Glutamatergic neuron (in vitro differentiated cells): ENCODE measurements at regions not wholly inside any gene's neighbourhood (a gene's known extent, or its start where the extent isn't known, plus 50 kb on each side); places are given as distances from the start of the nearest gene placed in this dataset.

ENCODE experiments used
- DNase-seq: peaks from one replicate; pipeline ENCODE4 v3.0.0; 2022
- H3K27ac Mint-ChIP-seq: one replicate; pipeline ENCODE4 v1.8.0; 2020; ENCODE audit warnings: mild to moderate bottlenecking, mixed read lengths, inconsistent platforms; ENCODE audit not compliant: unreplicated experiment
- H3K27me3 Mint-ChIP-seq: one replicate; pipeline ENCODE4 v1.8.0; 2020; ENCODE audit warnings: mild to moderate bottlenecking, moderate library complexity, mixed read lengths, inconsistent platforms; ENCODE audit not compliant: unreplicated experiment
- H3K36me3 Mint-ChIP-seq: one replicate; pipeline ENCODE4 v1.8.0; 2020; ENCODE audit warnings: mild to moderate bottlenecking, mixed read lengths, inconsistent platforms; ENCODE audit not compliant: unreplicated experiment
- H3K4me1 Mint-ChIP-seq: one replicate; pipeline ENCODE4 v1.8.0; 2020; ENCODE audit warnings: mild to moderate bottlenecking, low read depth, mixed read lengths, inconsistent platforms; ENCODE audit not compliant: unreplicated experiment
- H3K4me3 Mint-ChIP-seq: one replicate; pipeline ENCODE4 v1.8.0; 2020; ENCODE audit warnings: mild to moderate bottlenecking, mixed read lengths, inconsistent platforms; ENCODE audit not compliant: unreplicated experiment
- H3K9me3 Mint-ChIP-seq: one replicate; pipeline ENCODE4 v1.8.0; 2020; ENCODE audit warnings: mild to moderate bottlenecking, moderate library complexity, mixed read lengths, inconsistent platforms; ENCODE audit not compliant: unreplicated experiment
- TF ChIP-seq, protein P1 (sequence below): fragments of 200-600 bp; sonication (generic); IDR thresholded peaks from one replicate; pipeline ENCODE4 v1.5.0; 2021; ENCODE audit not compliant: partially characterized antibody, unreplicated experiment

DNA sequence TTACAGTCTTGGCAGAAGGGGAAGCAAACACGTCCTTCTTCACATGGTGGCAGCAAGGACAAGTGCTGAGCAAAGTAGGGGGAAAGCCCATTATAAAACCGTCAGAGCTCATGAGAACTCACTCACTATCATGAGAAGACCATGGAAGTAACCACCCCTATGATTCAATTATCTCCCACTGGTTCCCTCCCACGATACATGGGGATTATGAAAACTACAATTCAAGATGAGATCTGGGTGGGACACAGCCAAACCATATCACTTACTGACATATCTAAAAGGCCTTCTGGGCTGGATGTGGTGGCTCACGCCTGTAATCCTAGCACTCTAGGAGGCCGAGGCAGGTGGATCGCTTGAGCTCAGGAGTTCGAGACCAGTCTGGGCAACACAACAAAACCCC lies 117.1 kb upstream of the USP9X start:
- no peak for DNase-seq
- Mint-ChIP-seq H3K36me3 (peaks cover 7% of the 10 kb centered on the region), H3K27me3 (peaks cover 1% of the 10 kb centered on the region), H3K9me3 (peaks cover 4% of the 10 kb centered on the region), H3K4me3 (no peak overlapping the region), H3K4me1 (no peaks in the 10 kb centered on the region), H3K27ac (no peak overlapping the region)
- TF ChIP-seq, protein P1, sequence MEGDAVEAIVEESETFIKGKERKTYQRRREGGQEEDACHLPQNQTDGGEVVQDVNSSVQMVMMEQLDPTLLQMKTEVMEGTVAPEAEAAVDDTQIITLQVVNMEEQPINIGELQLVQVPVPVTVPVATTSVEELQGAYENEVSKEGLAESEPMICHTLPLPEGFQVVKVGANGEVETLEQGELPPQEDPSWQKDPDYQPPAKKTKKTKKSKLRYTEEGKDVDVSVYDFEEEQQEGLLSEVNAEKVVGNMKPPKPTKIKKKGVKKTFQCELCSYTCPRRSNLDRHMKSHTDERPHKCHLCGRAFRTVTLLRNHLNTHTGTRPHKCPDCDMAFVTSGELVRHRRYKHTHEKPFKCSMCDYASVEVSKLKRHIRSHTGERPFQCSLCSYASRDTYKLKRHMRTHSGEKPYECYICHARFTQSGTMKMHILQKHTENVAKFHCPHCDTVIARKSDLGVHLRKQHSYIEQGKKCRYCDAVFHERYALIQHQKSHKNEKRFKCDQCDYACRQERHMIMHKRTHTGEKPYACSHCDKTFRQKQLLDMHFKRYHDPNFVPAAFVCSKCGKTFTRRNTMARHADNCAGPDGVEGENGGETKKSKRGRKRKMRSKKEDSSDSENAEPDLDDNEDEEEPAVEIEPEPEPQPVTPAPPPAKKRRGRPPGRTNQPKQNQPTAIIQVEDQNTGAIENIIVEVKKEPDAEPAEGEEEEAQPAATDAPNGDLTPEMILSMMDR = no peak

DNA sequence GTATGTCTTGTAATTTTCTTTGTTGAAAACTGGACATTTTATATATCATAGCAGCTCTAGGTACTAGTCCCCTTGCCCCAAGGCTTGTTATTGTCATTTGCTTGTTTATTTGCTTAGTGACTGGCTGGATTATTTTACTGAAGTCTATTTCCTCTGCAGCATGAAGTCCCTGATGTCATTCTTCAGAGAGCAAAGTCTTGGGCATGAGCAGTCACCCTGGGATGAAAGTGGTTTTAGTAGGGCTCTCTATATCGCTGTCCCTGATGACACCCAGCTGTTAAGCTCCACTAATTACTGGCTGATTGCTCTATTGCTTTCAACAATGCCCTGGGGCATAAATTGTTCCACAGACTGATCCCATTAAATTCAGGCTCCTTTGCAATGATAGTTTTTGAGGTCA lies 113.5 kb upstream of the USP9X start:
- TF ChIP-seq, protein P1 = no peak
- H3K27me3 Mint-ChIP-seq = peaks cover 1% of the 10 kb centered on the region
- H3K9me3 Mint-ChIP-seq = peaks cover 4% of the 10 kb centered on the region
- H3K4me3 Mint-ChIP-seq = no peak overlapping the region
- no peaks in the 10 kb centered on the region for H3K4me1 Mint-ChIP-seq
- peaks cover 7% of the 10 kb centered on the region for H3K36me3 Mint-ChIP-seq
- no peak overlapping the region for H3K27ac Mint-ChIP-seq
- no peak for DNase-seq

DNA sequence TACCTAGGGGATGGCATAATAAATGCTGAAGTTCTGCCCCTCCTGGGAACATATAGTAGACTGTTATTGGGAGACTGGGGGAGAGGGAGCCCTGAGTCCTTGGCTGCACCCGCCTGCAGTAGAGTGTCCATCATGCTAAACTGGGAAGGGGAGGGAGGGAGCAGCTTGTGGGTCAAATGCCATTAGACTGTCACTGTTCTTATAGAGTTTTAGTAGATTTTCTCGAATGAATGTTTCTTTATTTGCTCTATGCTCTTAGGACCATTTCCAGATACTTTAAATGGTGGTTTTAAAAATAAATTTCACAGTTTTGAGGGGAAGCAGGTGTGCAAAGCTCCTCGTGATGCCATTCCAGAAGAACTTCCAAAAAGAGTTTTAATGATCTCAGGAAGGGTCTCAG lies 111.6 kb upstream of the USP9X start:
- H3K27ac Mint-ChIP-seq = no peak overlapping the region
- H3K9me3 Mint-ChIP-seq = peaks cover 3% of the 10 kb centered on the region
- peaks cover 1% of the 10 kb centered on the region for H3K27me3 Mint-ChIP-seq
- TF ChIP-seq, protein P1 = no peak
- no peak for DNase-seq
- H3K4me1 Mint-ChIP-seq = no peaks in the 10 kb centered on the region
- H3K4me3 Mint-ChIP-seq = no peak overlapping the region
- H3K36me3 Mint-ChIP-seq = peaks cover 10% of the 10 kb centered on the region

DNA sequence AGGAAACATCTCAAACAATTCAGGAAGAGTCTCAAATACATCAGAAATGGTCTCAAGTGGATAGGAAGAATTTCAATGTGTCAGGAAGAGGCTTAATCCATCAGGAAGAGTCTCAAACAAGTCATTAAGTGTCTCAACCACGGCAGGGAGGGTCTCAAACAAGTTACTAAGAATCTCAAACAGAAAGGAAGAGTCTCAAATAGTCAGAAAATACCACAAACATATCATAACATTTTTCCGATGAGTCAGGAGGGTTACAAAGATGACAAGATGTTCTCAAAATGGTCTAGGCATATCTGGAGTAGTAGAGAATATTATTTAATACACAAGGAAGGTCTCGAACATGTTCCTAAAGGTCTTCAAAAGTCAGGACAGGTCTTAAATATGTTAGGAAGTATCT lies 109.3 kb upstream of the USP9X start:
- TF ChIP-seq, protein P1 = no peak
- Mint-ChIP-seq H3K4me3 (no peak overlapping the region), H3K4me1 (no peaks in the 10 kb centered on the region), H3K9me3 (peaks cover 5% of the 10 kb centered on the region), H3K27me3 (peaks cover under 1% of the 10 kb centered on the region), H3K36me3 (peaks cover 12% of the 10 kb centered on the region), H3K27ac (no peak overlapping the region)
- DNase-seq = no peak

DNA sequence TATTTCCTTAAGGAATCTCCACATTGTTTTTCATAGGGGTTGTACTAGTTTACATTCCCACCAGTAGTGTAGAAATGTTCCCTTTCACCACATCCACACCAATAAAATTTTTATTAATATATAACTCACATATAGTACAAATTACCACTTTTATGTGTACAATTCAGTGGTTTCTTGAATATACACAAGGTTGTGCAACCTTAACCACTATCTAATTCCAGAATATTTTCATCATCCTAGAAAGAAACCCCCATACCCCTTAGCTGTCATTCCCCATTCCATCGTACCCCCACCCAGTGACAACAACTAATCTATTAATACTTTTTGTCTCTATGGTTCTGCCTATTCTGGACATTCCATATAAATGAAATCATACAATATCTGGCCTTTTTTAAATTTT lies 108.3 kb upstream of the USP9X start:
- no peaks in the 10 kb centered on the region for H3K27me3 Mint-ChIP-seq
- no peak overlapping the region for H3K4me3 Mint-ChIP-seq
- no peak for DNase-seq
- H3K4me1 Mint-ChIP-seq = no peaks in the 10 kb centered on the region
- peaks cover 2% of the 10 kb centered on the region for H3K9me3 Mint-ChIP-seq
- no peak overlapping the region for H3K27ac Mint-ChIP-seq
- TF ChIP-seq, protein P1 = no peak
- peaks cover 6% of the 10 kb centered on the region for H3K36me3 Mint-ChIP-seq
